ENCODE measurements at regions not wholly inside any gene's neighbourhood (a gene's known extent, or its start where the extent isn't known, plus 50 kb on each side); places are given as distances from the start of the nearest gene placed in this dataset.

- H3K9me3 ChIP-seq (ENCODE audit: control insufficient read depth, insufficient read depth, low read depth, low read length), result no peaks in the 10 kb centered on the region
- H3K27ac ChIP-seq (ENCODE audit: insufficient read depth, low read length), result no peak overlapping the region
- no peaks in the 10 kb centered on the region for H4K20me1 ChIP-seq (ENCODE audit: control insufficient read depth, extremely low read depth, insufficient read depth, low read length)
- H3K4me2 ChIP-seq (ENCODE audit: extremely low read depth, insufficient read depth, low read length), result no peak overlapping the region
- no peaks in the 10 kb centered on the region for H3K27me3 ChIP-seq (ENCODE audit: control insufficient read depth, insufficient read depth, low read length)
- H3K4me3 ChIP-seq (replicated peaks in 1 of 4; ENCODE audit: control extremely low read depth in 1 of 4, insufficient read depth in 1 of 4, low read depth in 3 of 4, low read length in 4 of 4), result no peak overlapping the region
- DNase-seq (ENCODE audit: low read depth in 2 of 2), result no peak
- H3K36me3 ChIP-seq (ENCODE audit: control insufficient read depth, insufficient read depth, low read length), result no peaks in the 10 kb centered on the region
- no peaks in the 10 kb centered on the region for H3K4me1 ChIP-seq (ENCODE audit: control insufficient read depth, extremely low read depth, insufficient read depth, low read length)
- TF ChIP-seq CTCF (conservative IDR thresholded peaks at IDR 0.05 in 1 of 2, IDR thresholded peaks at IDR 0.05 in 1 of 2; ENCODE audit: low read depth in 1 of 2, low read length in 2 of 2) (no peak), EZH2 (IDR thresholded peaks at IDR 0.05; ENCODE audit: low read length, missing control alignments) (no peak)
- no peak overlapping the region for H2AFZ ChIP-seq (ENCODE audit: low read length)
- H3K9ac ChIP-seq (ENCODE audit: insufficient read depth, low read length), result no peak overlapping the region
- H3K79me2 ChIP-seq (ENCODE audit: control insufficient read depth, insufficient read depth, low read length), result no peaks in the 10 kb centered on the region
These were observed 1741.8 kb upstream of the CDH9 start for GRCh38 chr5:28780083-28780692.

- no peak for TF ChIP-seq CTCF (conservative IDR thresholded peaks at IDR 0.05 in 1 of 2, IDR thresholded peaks at IDR 0.05 in 1 of 2; ENCODE audit: low read depth in 1 of 2, low read length in 2 of 2)
- TF ChIP-seq EZH2 (IDR thresholded peaks at IDR 0.05; ENCODE audit: low read length, missing control alignments), result no peak
- H3K4me2 ChIP-seq (ENCODE audit: extremely low read depth, insufficient read depth, low read length), result no peak overlapping the region
- DNase-seq (ENCODE audit: low read depth in 2 of 2), result peak in 1 of 2 donors; percentile 0
These were observed 1740.9 kb upstream of the CDH9 start for GRCh38 chr5:28779161-28779754.

GRCh38 chr5:28770307-28770706 lies 1731.9 kb upstream of the CDH9 start:
- DNase-seq (ENCODE audit: low read depth in 2 of 2), result no peak
- no peaks in the 10 kb centered on the region for H3K27me3 ChIP-seq (ENCODE audit: control insufficient read depth, insufficient read depth, low read length)
- H4K20me1 ChIP-seq (ENCODE audit: control insufficient read depth, extremely low read depth, insufficient read depth, low read length), result no peaks in the 10 kb centered on the region
- no peak overlapping the region for H3K9ac ChIP-seq (ENCODE audit: insufficient read depth, low read length)
- H3K4me1 ChIP-seq (ENCODE audit: control insufficient read depth, extremely low read depth, insufficient read depth, low read length), result no peaks in the 10 kb centered on the region
- H2AFZ ChIP-seq (ENCODE audit: low read length), result no peak overlapping the region
- no peak overlapping the region for H3K4me3 ChIP-seq (replicated peaks in 1 of 4; ENCODE audit: control extremely low read depth in 1 of 4, insufficient read depth in 1 of 4, low read depth in 3 of 4, low read length in 4 of 4)
- no peaks in the 10 kb centered on the region for H3K9me3 ChIP-seq (ENCODE audit: control insufficient read depth, insufficient read depth, low read depth, low read length)
- no peaks in the 10 kb centered on the region for H3K36me3 ChIP-seq (ENCODE audit: control insufficient read depth, insufficient read depth, low read length)
- TF ChIP-seq EZH2 (IDR thresholded peaks at IDR 0.05; ENCODE audit: low read length, missing control alignments) (no peak), CTCF (conservative IDR thresholded peaks at IDR 0.05 in 1 of 2, IDR thresholded peaks at IDR 0.05 in 1 of 2; ENCODE audit: low read depth in 1 of 2, low read length in 2 of 2) (no peak)
- no peaks in the 10 kb centered on the region for H3K79me2 ChIP-seq (ENCODE audit: control insufficient read depth, insufficient read depth, low read length)
- no peak overlapping the region for H3K27ac ChIP-seq (ENCODE audit: insufficient read depth, low read length)
- H3K4me2 ChIP-seq (ENCODE audit: extremely low read depth, insufficient read depth, low read length), result no peak overlapping the region

More at GRCh38 chr5:28779161-28779754, 1740.9 kb upstream of the CDH9 start:
- no peak overlapping the region for H3K4me3 ChIP-seq (replicated peaks in 1 of 4; ENCODE audit: control extremely low read depth in 1 of 4, insufficient read depth in 1 of 4, low read depth in 3 of 4, low read length in 4 of 4)
- no peaks in the 10 kb centered on the region for H3K27me3 ChIP-seq (ENCODE audit: control insufficient read depth, insufficient read depth, low read length)
- H3K36me3 ChIP-seq (ENCODE audit: control insufficient read depth, insufficient read depth, low read length), result no peaks in the 10 kb centered on the region
- no peaks in the 10 kb centered on the region for H3K4me1 ChIP-seq (ENCODE audit: control insufficient read depth, extremely low read depth, insufficient read depth, low read length)
- no peak overlapping the region for H2AFZ ChIP-seq (ENCODE audit: low read length)
- no peak overlapping the region for H3K9ac ChIP-seq (ENCODE audit: insufficient read depth, low read length)
- H3K9me3 ChIP-seq (ENCODE audit: control insufficient read depth, insufficient read depth, low read depth, low read length), result no peaks in the 10 kb centered on the region
- H4K20me1 ChIP-seq (ENCODE audit: control insufficient read depth, extremely low read depth, insufficient read depth, low read length), result no peaks in the 10 kb centered on the region
- H3K79me2 ChIP-seq (ENCODE audit: control insufficient read depth, insufficient read depth, low read length), result no peaks in the 10 kb centered on the region
- no peak overlapping the region for H3K27ac ChIP-seq (ENCODE audit: insufficient read depth, low read length)

Measured in fibroblast of lung (primary cell).